ENCODE measurements at regions not wholly inside any gene's neighbourhood (a gene's known extent, or its start where the extent isn't known, plus 50 kb on each side); places are given as distances from the start of the nearest gene placed in this dataset.
A peak's percentile ranks its signal among the peaks of the same experiment; 100 is the strongest.

GRCh38 chr6:134375220-134375580 is 57.3 kb upstream of the SGK1 start:
- Histone ChIP-seq H3K27ac (ENCODE audit: low read depth, low read length) (no peak overlapping the region), H3K4me1 (ENCODE audit: control insufficient read depth, low read length) (peaks cover 19% of the 10 kb centered on the region), H3K4me2 (ENCODE audit: low read length) (no peak overlapping the region), H4K20me1 (ENCODE audit: control insufficient read depth, insufficient read depth, low read depth, low read length) (no peaks in the 10 kb centered on the region), H3K36me3 (ENCODE audit: control insufficient read depth, low read length) (no peaks in the 10 kb centered on the region), H3K9me3 (ENCODE audit: control insufficient read depth, insufficient read depth, low read length) (no peaks in the 10 kb centered on the region), H3K4me3 (ENCODE audit: low read length) (no peak overlapping the region), H3K79me2 (ENCODE audit: control insufficient read depth, low read length) (no peaks in the 10 kb centered on the region), H3K27me3 (ENCODE audit: control insufficient read depth, low read length) (no peaks in the 10 kb centered on the region), H3K9me2 (replicated peaks; ENCODE audit: control insufficient read depth, low read length) (no peaks in the 10 kb centered on the region), H3F3A (ENCODE audit: control insufficient read depth, insufficient read depth) (no peaks in the 10 kb centered on the region)
- TF ChIP-seq CTCF (IDR thresholded peaks at IDR 0.05; ENCODE audit: low read depth, low read length, poor library complexity, severe bottlenecking): no peak
- TF ChIP-seq EZH2phosphoT487 (IDR thresholded peaks at IDR 0.05; ENCODE audit: borderline replicate concordance, low read length): no peak

- no peaks in the 10 kb centered on the region for H4K20me1 ChIP-seq (ENCODE audit: control insufficient read depth, insufficient read depth, low read depth, low read length)
- H3K79me2 ChIP-seq (ENCODE audit: control insufficient read depth, low read length): no peaks in the 10 kb centered on the region
- no peaks in the 10 kb centered on the region for H3K36me3 ChIP-seq (ENCODE audit: control insufficient read depth, low read length)
- H3K9me2 ChIP-seq (replicated peaks; ENCODE audit: control insufficient read depth, low read length): no peaks in the 10 kb centered on the region
- H3K4me2 ChIP-seq (ENCODE audit: low read length): no peak overlapping the region
- TF ChIP-seq EZH2phosphoT487 (IDR thresholded peaks at IDR 0.05; ENCODE audit: borderline replicate concordance, low read length): no peak
- TF ChIP-seq CTCF (IDR thresholded peaks at IDR 0.05; ENCODE audit: low read depth, low read length, poor library complexity, severe bottlenecking): no peak
- no peak overlapping the region for H3K4me3 ChIP-seq (ENCODE audit: low read length)
- H3F3A ChIP-seq (ENCODE audit: control insufficient read depth, insufficient read depth): no peaks in the 10 kb centered on the region
- H3K27ac ChIP-seq (ENCODE audit: low read depth, low read length): no peak overlapping the region
- no peaks in the 10 kb centered on the region for H3K27me3 ChIP-seq (ENCODE audit: control insufficient read depth, low read length)
- no peaks in the 10 kb centered on the region for H3K9me3 ChIP-seq (ENCODE audit: control insufficient read depth, insufficient read depth, low read length)
- H3K4me1 ChIP-seq (ENCODE audit: control insufficient read depth, low read length): peaks cover 19% of the 10 kb centered on the region
These were observed 56.7 kb upstream of the SGK1 start for GRCh38 chr6:134374491-134375219.

GRCh38 chr6:134373993-134374392 is 56.1 kb upstream of the SGK1 start:
- H3K27me3 ChIP-seq (ENCODE audit: control insufficient read depth, low read length): no peaks in the 10 kb centered on the region
- H4K20me1 ChIP-seq (ENCODE audit: control insufficient read depth, insufficient read depth, low read depth, low read length): no peaks in the 10 kb centered on the region
- H3K4me1 ChIP-seq (ENCODE audit: control insufficient read depth, low read length): peaks cover 19% of the 10 kb centered on the region
- 0 out of 2 replicates have a peak overlapping the region, but pooled peaks have one; percentile 46 for H3K4me2 ChIP-seq (ENCODE audit: low read length)
- H3K9me3 ChIP-seq (ENCODE audit: control insufficient read depth, insufficient read depth, low read length): no peaks in the 10 kb centered on the region
- H3K27ac ChIP-seq (ENCODE audit: low read depth, low read length): no peak overlapping the region
- no peaks in the 10 kb centered on the region for H3K79me2 ChIP-seq (ENCODE audit: control insufficient read depth, low read length)
- H3F3A ChIP-seq (ENCODE audit: control insufficient read depth, insufficient read depth): no peaks in the 10 kb centered on the region
- H3K9me2 ChIP-seq (replicated peaks; ENCODE audit: control insufficient read depth, low read length): no peaks in the 10 kb centered on the region
- H3K36me3 ChIP-seq (ENCODE audit: control insufficient read depth, low read length): no peaks in the 10 kb centered on the region
- no peak overlapping the region for H3K4me3 ChIP-seq (ENCODE audit: low read length)
- TF ChIP-seq EZH2phosphoT487 (IDR thresholded peaks at IDR 0.05; ENCODE audit: borderline replicate concordance, low read length) (no peak), CTCF (IDR thresholded peaks at IDR 0.05; ENCODE audit: low read depth, low read length, poor library complexity, severe bottlenecking) (no peak)

Measured in DOHH2 (cell line).